NCI-H2081 treated with DMSO at 0.1 percent for 48 hours (cell line): ENCODE measurements at regions not wholly inside any gene's neighbourhood (a gene's known extent, or its start where the extent isn't known, plus 50 kb on each side); places are given as distances from the start of the nearest gene placed in this dataset.
"Not testable (repeated sequence)": the region's sequence is repeated elsewhere in the genome, so short reads cannot be mapped to it uniquely, and the experiment has no call there.

Source experiments
- DNase-seq: peaks from one replicate; lab custom pipeline; 2025; lab: John Stamatoyannopoulos, UW

GRCh38 chr13:56706485-56706884 lies 434.2 kb upstream of the PRR20A start:
- DNase-seq = no peak

GRCh38 chr13:56713656-56714055 lies 427.1 kb upstream of the PRR20A start:
- DNase-seq = no peak

GRCh38 chr13:56718791-56719190 lies 421.9 kb upstream of the PRR20A start:
- no peak for DNase-seq

GRCh38 chr13:56720841-56721240 lies 419.9 kb upstream of the PRR20A start:
- no peak for DNase-seq

- no peak for DNase-seq
Observed at GRCh38 chr13:56735537-56735942, 405.2 kb upstream of the PRR20A start.

GRCh38 chr13:56736966-56737365 lies 403.8 kb upstream of the PRR20A start:
- DNase-seq = no peak

- DNase-seq = no peak
Observed at GRCh38 chr13:56752636-56753035, 388.1 kb upstream of the PRR20A start.

- no peak for DNase-seq
Observed at GRCh38 chr13:56755181-56755935, 385.4 kb upstream of the PRR20A start.

GRCh38 chr13:56763333-56763732 lies 377.4 kb upstream of the PRR20A start:
- not testable (repeated sequence) for DNase-seq

- DNase-seq = no peak
Observed at GRCh38 chr13:56773148-56773547, 367.6 kb upstream of the PRR20A start.

- no peak for DNase-seq
Observed at GRCh38 chr13:56789527-56789926, 351.2 kb upstream of the PRR20A start.

- DNase-seq = no peak
Observed at GRCh38 chr13:56837161-56837560, 303.6 kb upstream of the PRR20A start.

- no peak for DNase-seq
Observed at GRCh38 chr13:56850852-56851251, 289.9 kb upstream of the PRR20A start.

GRCh38 chr13:56861476-56861875 lies 279.2 kb upstream of the PRR20A start:
- no peak for DNase-seq

- DNase-seq = no peak
Observed at GRCh38 chr13:56864451-56864850, 276.3 kb upstream of the PRR20A start.

GRCh38 chr13:56865416-56865815 lies 275.3 kb upstream of the PRR20A start:
- no peak for DNase-seq

- DNase-seq = no peak
Observed at GRCh38 chr13:56869671-56870070, 271.0 kb upstream of the PRR20A start.

GRCh38 chr13:56886398-56886797 lies 254.3 kb upstream of the PRR20A start:
- no peak for DNase-seq

GRCh38 chr13:56888455-56888854 lies 252.3 kb upstream of the PRR20A start:
- no peak for DNase-seq

- DNase-seq = no peak
Observed at GRCh38 chr13:56893843-56894242, 246.9 kb upstream of the PRR20A start.

- no peak for DNase-seq
Observed at GRCh38 chr13:56900549-56901279, 240.0 kb upstream of the PRR20A start.

- DNase-seq = no peak
Observed at GRCh38 chr13:56902276-56902675, 238.4 kb upstream of the PRR20A start.

GRCh38 chr13:56903710-56904282 lies 236.9 kb upstream of the PRR20A start:
- no peak for DNase-seq
